Left lung (tissue), 4 donors: ENCODE measurements at regions not wholly inside any gene's neighbourhood (a gene's known extent, or its start where the extent isn't known, plus 50 kb on each side); places are given as distances from the start of the nearest gene placed in this dataset.

Source experiments
- ATAC-seq: fragments of 200-7000 bp; cut with Tn5 transposase; one replicate; pipeline ENCODE4 v1.9.1; 2020; ENCODE audit warnings: moderate library complexity
- DNase-seq, 4 donors: peaks; one replicate each; pipeline ENCODE4 v3.0.0-alpha.2; 2013 to 2020
- H3K27ac ChIP-seq, 2 donors: fragments of 200-600 bp; sonication (generic) in 1 of 2; one replicate each; pipeline versions ENCODE4 v1.5.0 to v1.8.0; 2020 to 2021
- H3K27me3 ChIP-seq, 2 donors: fragments of 200-600 bp; sonication (generic) in 1 of 2; one replicate each; pipeline versions ENCODE4 v1.5.0 to v1.8.0; 2020 to 2021
- H3K36me3 ChIP-seq, 2 donors: fragments of 200-600 bp; sonication (generic) in 1 of 2; one replicate each; pipeline versions ENCODE4 v1.5.0 to v1.8.0; 2020 to 2021
- H3K4me1 ChIP-seq, 2 donors: fragments of 200-600 bp; one replicate each; pipeline ENCODE4 v1.8.0; 2021
- H3K4me3 ChIP-seq, 2 donors: fragments of 200-600 bp; sonication (generic) in 1 of 2; one replicate each; pipeline versions ENCODE4 v1.5.0 to v1.8.0; 2020 to 2021; ENCODE audit warnings: mild to moderate bottlenecking in 1 of 2
- H3K9me3 ChIP-seq, 2 donors: fragments of 200-600 bp; sonication (generic) in 1 of 2; one replicate each; pipeline versions ENCODE4 v1.5.0 to v1.8.0; 2020 to 2021
- intact Hi-C, 2 donors: fragments of 100-400 bp; cut with DNase I; formaldehyde crosslinking; loops; one replicate each; pipeline versions ENCODE4 v1.11.2 to v1.14.2; 2022
- TF ChIP-seq, protein P1 (sequence below), 2 donors: fragments of 200-600 bp; sonication (generic) in 1 of 2; IDR thresholded peaks; one replicate each; pipeline versions ENCODE4 v1.5.0 to v1.8.0; 2021; ENCODE audit warnings: antibody characterized with exemption in 2 of 2
- donor health status: DM: no; HTN: yes; CAD: no.
- donor health status: DM: no; HTN: no; CAD: no.

DNA sequence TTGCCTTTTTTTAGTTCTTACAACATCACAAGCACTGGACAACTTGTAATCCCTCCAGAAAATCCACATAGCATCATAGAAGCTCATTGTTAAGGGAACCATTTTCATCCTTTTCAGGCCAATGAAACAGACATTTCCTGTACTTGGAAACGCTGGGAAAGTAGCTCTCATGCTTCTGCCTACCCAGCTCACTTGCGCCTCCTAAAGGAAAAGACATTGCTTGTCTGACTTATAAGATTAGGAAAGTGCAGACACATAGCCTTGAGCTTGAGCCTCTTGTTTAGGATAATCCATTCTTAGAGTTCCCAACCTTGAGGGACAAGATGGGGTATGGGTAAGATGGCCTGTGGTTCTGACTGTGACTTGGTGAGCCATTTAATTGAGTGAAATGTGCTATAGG, 589.5 kb downstream of the NOVA1 start:
- no peak for DNase-seq

DNA sequence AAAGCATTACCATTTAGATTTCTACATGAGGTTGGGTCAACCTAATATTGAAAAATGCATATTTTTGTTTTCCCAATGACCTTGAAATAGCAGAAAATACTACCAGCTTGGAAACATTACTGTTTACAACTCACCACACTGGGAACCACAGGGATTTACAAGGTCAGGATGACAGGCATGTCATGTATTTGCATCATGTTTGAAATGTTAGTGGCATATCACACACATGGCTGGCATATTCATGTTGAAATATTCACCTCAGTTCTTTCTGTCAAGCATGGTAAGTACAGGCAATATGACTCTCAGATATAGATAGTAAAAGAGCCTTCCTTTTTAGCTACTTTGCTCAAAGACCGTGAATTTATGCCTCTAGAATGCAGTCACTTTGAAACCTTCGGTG, 593.5 kb downstream of the NOVA1 start:
- Histone ChIP-seq H3K4me1 (no peaks in the 10 kb centered on the region), H3K27me3 (no peaks in the 10 kb centered on the region), H3K4me3 (no peak overlapping the region), H3K36me3 (no peaks in the 10 kb centered on the region), H3K9me3 (no peaks in the 10 kb centered on the region), H3K27ac (no peak overlapping the region)
- intact Hi-C loops = no loop called here
- no peak for ATAC-seq
- TF ChIP-seq, protein P1, sequence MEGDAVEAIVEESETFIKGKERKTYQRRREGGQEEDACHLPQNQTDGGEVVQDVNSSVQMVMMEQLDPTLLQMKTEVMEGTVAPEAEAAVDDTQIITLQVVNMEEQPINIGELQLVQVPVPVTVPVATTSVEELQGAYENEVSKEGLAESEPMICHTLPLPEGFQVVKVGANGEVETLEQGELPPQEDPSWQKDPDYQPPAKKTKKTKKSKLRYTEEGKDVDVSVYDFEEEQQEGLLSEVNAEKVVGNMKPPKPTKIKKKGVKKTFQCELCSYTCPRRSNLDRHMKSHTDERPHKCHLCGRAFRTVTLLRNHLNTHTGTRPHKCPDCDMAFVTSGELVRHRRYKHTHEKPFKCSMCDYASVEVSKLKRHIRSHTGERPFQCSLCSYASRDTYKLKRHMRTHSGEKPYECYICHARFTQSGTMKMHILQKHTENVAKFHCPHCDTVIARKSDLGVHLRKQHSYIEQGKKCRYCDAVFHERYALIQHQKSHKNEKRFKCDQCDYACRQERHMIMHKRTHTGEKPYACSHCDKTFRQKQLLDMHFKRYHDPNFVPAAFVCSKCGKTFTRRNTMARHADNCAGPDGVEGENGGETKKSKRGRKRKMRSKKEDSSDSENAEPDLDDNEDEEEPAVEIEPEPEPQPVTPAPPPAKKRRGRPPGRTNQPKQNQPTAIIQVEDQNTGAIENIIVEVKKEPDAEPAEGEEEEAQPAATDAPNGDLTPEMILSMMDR (IDR thresholded peaks at IDR 0.05) = no peak
- DNase-seq = no peak

More for the DNA sequence above, 589.5 kb downstream of the NOVA1 start:
- no peaks in the 10 kb centered on the region for H3K27me3 ChIP-seq
- no peak overlapping the region for H3K4me3 ChIP-seq
- peaks cover 0 to 3% of the 10 kb centered on the region in 2 donors for H3K9me3 ChIP-seq
- H3K4me1 ChIP-seq = no peaks in the 10 kb centered on the region
- TF ChIP-seq, protein P1 (IDR thresholded peaks at IDR 0.05) = no peak
- no peaks in the 10 kb centered on the region for H3K36me3 ChIP-seq
- intact Hi-C loops = no loop called here
- no peak overlapping the region for H3K27ac ChIP-seq
- ATAC-seq = no peak

- Histone ChIP-seq H3K36me3 (no peaks in the 10 kb centered on the region), H3K27ac (no peak overlapping the region), H3K4me3 (no peak overlapping the region), H3K4me1 (no peaks in the 10 kb centered on the region), H3K9me3 (peaks cover 0 to 2% of the 10 kb centered on the region in 2 donors), H3K27me3 (no peaks in the 10 kb centered on the region)
- ATAC-seq = no peak
- TF ChIP-seq, protein P1 (IDR thresholded peaks at IDR 0.05) = no peak
- no peak for DNase-seq
- intact Hi-C loops = no loop called here
These were observed 604.0 kb downstream of the NOVA1 start for GRCh38 chr14:25993830-25994229.

- no peak for ATAC-seq
These were observed 609.3 kb downstream of the NOVA1 start for GRCh38 chr14:25988536-25988935.

GRCh38 chr14:25955772-25956171, 642.1 kb downstream of the NOVA1 start:
- peaks cover 0 to 6% of the 10 kb centered on the region in 2 donors for H3K9me3 ChIP-seq
- intact Hi-C loops = no loop called here
- DNase-seq (no peak), ATAC-seq (no peak)
- H3K27ac ChIP-seq = no peak overlapping the region
- no peaks in the 10 kb centered on the region for H3K4me1 ChIP-seq
- H3K27me3 ChIP-seq = no peaks in the 10 kb centered on the region
- H3K36me3 ChIP-seq = no peaks in the 10 kb centered on the region
- H3K4me3 ChIP-seq = no peak overlapping the region
- TF ChIP-seq, protein P1 (IDR thresholded peaks at IDR 0.05) = no peak

More at GRCh38 chr14:25988536-25988935, 609.3 kb downstream of the NOVA1 start:
- Histone ChIP-seq H3K4me1 (no peaks in the 10 kb centered on the region), H3K36me3 (no peaks in the 10 kb centered on the region), H3K4me3 (no peak overlapping the region), H3K27me3 (no peaks in the 10 kb centered on the region), H3K9me3 (peaks cover 0 to 27% of the 10 kb centered on the region in 2 donors), H3K27ac (no peak overlapping the region)
- TF ChIP-seq, protein P1 (IDR thresholded peaks at IDR 0.05) = no peak
- intact Hi-C loops = no loop called here
- DNase-seq = no peak
